ENCODE measurements at regions not wholly inside any gene's neighbourhood (a gene's known extent, or its start where the extent isn't known, plus 50 kb on each side); places are given as distances from the start of the nearest gene placed in this dataset.

GRCh38 chr7:66503036-66503370 lies 125.7 kb upstream of the KCTD7 start:
- TF ChIP-seq CTCF (conservative IDR thresholded peaks at IDR 0.05): no peak
- TF ChIP-seq ZFX (IDR thresholded peaks at IDR 0.05): no peak

Measured in C4-2B (cell line).